K562 (cell line): ENCODE measurements at regions not wholly inside any gene's neighbourhood (a gene's known extent, or its start where the extent isn't known, plus 50 kb on each side); places are given as distances from the start of the nearest gene placed in this dataset.

Experiments used
- ATAC-seq: fragments of 200-7000 bp; cut with Tn5 transposase; 3 replicates; pipeline ENCODE4 v1.9.1; 2020; ENCODE audit warnings: moderate library complexity
- BruUV-seq: library from RNA; stranded (reverse); fragments of 400-500 nt; replicated peaks from 2 replicates; lab custom pipeline; 2021; lab: Mats Ljungman, UMichigan
- CTCF ChIA-PET: fragments of 300-600 bp; formaldehyde crosslinking; extraction: SDS; loops from one replicate; lab custom pipeline; 2021; ENCODE audit warnings: low intra/inter-chr PET ratio; lab: Yijun Ruan, JAX
- POLR2A ChIA-PET: fragments of 300-600, 350-650 bp; sonication (Branson Sonifier 250); formaldehyde crosslinking; extraction: SDS; loops from one replicate; lab custom pipeline; 2021; ENCODE audit warnings: antibody characterized with exemption, inconsistent platforms; lab: Yijun Ruan, JAX
- DNase-seq, 4 experiments: peaks; one replicate each; pipeline versions ENCODE4 v3.0.0 to v3.0.0-alpha.2; 2011 to 2018; ENCODE audit warnings: low spot score in 3 of 4, mixed read lengths in 3 of 4; ENCODE audit errors: extremely low read depth in 1 of 4
- FAIRE-seq: peaks from 2 replicates; lab custom pipeline; 2011; peaks lifted over from hg19 to GRCh38; lab: Jason Lieb, UNC
- H2AFZ ChIP-seq: 2 replicates; pipeline ENCODE4 v1.6.0; 2011; ENCODE audit warnings: low read depth, low read length, control low read depth, inconsistent platforms
- H3K27ac ChIP-seq: fragments of 200-600 bp; 3 replicates; pipeline ENCODE4 v1.8.0; 2011; ENCODE audit warnings: low read depth, mild to moderate bottlenecking, control low read depth, inconsistent platforms, low read length, moderate library complexity, mixed read lengths; ENCODE audit errors: extremely low read depth
- H3K27me3 ChIP-seq, 2 experiments: fragments of 300-600 bp in 1 of 2; 2 replicates in 1 of 2; 3 replicates in 1 of 2; pipeline versions ENCODE4 v1.6.0 to v1.8.0; 2011; ENCODE audit warnings: inconsistent platforms in 2 of 2, low read length in 2 of 2, mild to moderate bottlenecking in 1 of 2, mixed read lengths in 1 of 2, moderate library complexity in 1 of 2; ENCODE audit not compliant: control insufficient read depth in 2 of 2, insufficient read depth in 2 of 2
- H3K36me3 ChIP-seq: fragments of 300-600 bp; 3 replicates; pipeline ENCODE4 v1.8.0; 2011; ENCODE audit warnings: mild to moderate bottlenecking, low read length, inconsistent platforms; ENCODE audit not compliant: control insufficient read depth, insufficient read depth
- H3K4me1 ChIP-seq, 2 experiments: fragments of 200-600 bp in 1 of 2; replicated peaks in 1 of 2; 2 replicates in 1 of 2; 3 replicates in 1 of 2; pipeline versions ENCODE4 v1.5.1 to v1.8.0; 2011; ENCODE audit warnings: inconsistent platforms in 2 of 2, low read length in 2 of 2, mild to moderate bottlenecking in 1 of 2, mixed read lengths in 1 of 2, moderate library complexity in 1 of 2; ENCODE audit not compliant: control insufficient read depth in 2 of 2, insufficient read depth in 2 of 2
- H3K4me2 ChIP-seq: 2 replicates; pipeline ENCODE4 v1.6.1; 2011; ENCODE audit warnings: low read length, control low read depth, inconsistent platforms, mixed read lengths; ENCODE audit not compliant: insufficient read depth
- H3K4me3 ChIP-seq: fragments of 200-600 bp; sonication (generic), shearing (Covaris generic); 2 replicates; pipeline ENCODE4 v1.5.1; 2016; ENCODE audit warnings: control low read depth, inconsistent platforms
- H3K79me2 ChIP-seq: fragments of 200-600 bp; 3 replicates; pipeline ENCODE4 v1.8.0; 2011; ENCODE audit warnings: low read length, inconsistent platforms; ENCODE audit not compliant: control insufficient read depth, insufficient read depth
- H3K9ac ChIP-seq, 2 experiments: 2 replicates each; pipeline versions ENCODE4 v1.6.0 to v1.6.1; 2011; ENCODE audit warnings: low read depth in 2 of 2, low read length in 2 of 2, control low read depth in 1 of 2, inconsistent platforms in 1 of 2, mild to moderate bottlenecking in 1 of 2, mixed read lengths in 1 of 2; ENCODE audit not compliant: insufficient read depth in 1 of 2
- H3K9me1 ChIP-seq: one replicate; pipeline ENCODE4 v1.6.0; 2011; ENCODE audit warnings: inconsistent platforms, mild to moderate bottlenecking, low read length, moderate library complexity; ENCODE audit not compliant: control insufficient read depth, insufficient read depth
- H3K9me3 ChIP-seq: replicated peaks from 2 replicates; pipeline ENCODE4 v1.5.1; 2011; ENCODE audit warnings: low read depth, low read length, inconsistent platforms; ENCODE audit not compliant: control insufficient read depth, insufficient read depth
- H4K20me1 ChIP-seq: replicated peaks from 2 replicates; pipeline ENCODE4 v1.6.1; 2011; ENCODE audit warnings: low read length, inconsistent platforms, mixed read lengths; ENCODE audit not compliant: control insufficient read depth, insufficient read depth
- ELF4 ChIP-seq: fragments of 450-650 bp; formaldehyde crosslinking; IDR thresholded peaks from 2 replicates; pipeline ENCODE4 v1.4.0; 2022; ENCODE audit warnings: missing genetic modification characterization
- MTA3 ChIP-seq: fragments of 450-650 bp; formaldehyde crosslinking; IDR thresholded peaks from 2 replicates; pipeline ENCODE4 v1.6.1; 2017; ENCODE audit warnings: mild to moderate bottlenecking, borderline replicate concordance
- TOE1 ChIP-seq, 2 experiments: fragments of 450-650 bp in 1 of 2; sonication (generic) in 1 of 2; formaldehyde crosslinking in 1 of 2; IDR thresholded peaks; 2 replicates each; pipeline versions ENCODE4 v1.7.1 to v1.8.0; 2016 to 2022; ENCODE audit warnings: borderline replicate concordance in 2 of 2, mild to moderate bottlenecking in 2 of 2, antibody characterized with exemption in 1 of 2, inconsistent platforms in 1 of 2, low read depth in 1 of 2, missing genetic modification reagents in 1 of 2, moderate library complexity in 1 of 2
- TSC22D4 ChIP-seq: fragments of 450-650 bp; IDR thresholded peaks from 2 replicates; pipeline ENCODE4 v1.6.1; 2016; ENCODE audit warnings: missing genetic modification characterization, missing biosample characterization, control low read depth
- WGBS: fragments of 100-300 bp; shearing (Covaris generic); methylation state at CpG from one replicate; pipeline ENCODE4 v1.1.6; 2016; ENCODE audit warnings: low coverage, mixed read lengths; ENCODE audit not compliant: insufficient coverage; ENCODE audit errors: missing lambda C conversion rate; 5-methylcytosine and 5-hydroxymethylcytosine counted together
- in situ Hi-C: fragments of 300-500 bp; cut with MboI; formaldehyde crosslinking; loops from 4 replicates; pipeline ENCODE4 v1.15.0; 2018; ENCODE audit warnings: inconsistent platforms, mixed read lengths
- intact Hi-C: fragments of 100-400 bp; cut with micrococcal nuclease; formaldehyde crosslinking; loops from 2 replicates; pipeline ENCODE4 v1.14.2; 2022

GRCh38 chr13:99688776-99689175 lies 187.5 kb downstream of the TM9SF2 start (continued):
- TF ChIP-seq ELF4 (CRISPR knock-in tag) (no peak), MTA3 (no peak)

GRCh38 chr13:99687723-99688397 lies 186.6 kb downstream of the TM9SF2 start:
- WGBS, result 62% methylated on average over 4 of the region's 5 CpGs

More at GRCh38 chr13:99687723-99688397, 186.6 kb downstream of the TM9SF2 start:
- Histone ChIP-seq H2AFZ (no peak overlapping the region), H3K9me3 (no peaks in the 10 kb centered on the region), H3K36me3 (no peaks in the 10 kb centered on the region), H3K4me2 (no peak overlapping the region), H3K9me1 (no peaks in the 10 kb centered on the region), H3K4me1 (peaks cover 0 to 8% of the 10 kb centered on the region in 2 experiments; a peak in 3 of 5 replicates), H4K20me1 (peaks cover 4% of the 10 kb centered on the region), H3K79me2 (no peaks in the 10 kb centered on the region), H3K27ac (no peak overlapping the region), H3K4me3 (no peak overlapping the region), H3K27me3 (peaks cover 0 to 6% of the 10 kb centered on the region in 2 experiments; a peak in 2 of 5 replicates), H3K9ac (no peak overlapping the region)
- intact Hi-C loops (no loop called here), in situ Hi-C loops (no loop called here)
- ATAC-seq, result no peak
- no peak for DNase-seq
- TF ChIP-seq TOE1 (IDR thresholded peaks at IDR 0.05; ENCODE audit: borderline replicate concordance) (no peak), TOE1 (CRISPR knock-in tag; IDR thresholded peaks at IDR 0.05; ENCODE audit: borderline replicate concordance, low read depth) (no peak), TSC22D4 (tag) (no peak)
- no TSS peak for BruUV-seq
- POLR2A ChIA-PET, result no interaction called here
- CTCF ChIA-PET, result no interaction called here
- no peak for FAIRE-seq
